ENCODE measurements at regions not wholly inside any gene's neighbourhood (a gene's known extent, or its start where the extent isn't known, plus 50 kb on each side); places are given as distances from the start of the nearest gene placed in this dataset.

GRCh38 chr13:74743992-74744391 lies 609.8 kb upstream of the KLF12 start:
- TF ChIP-seq CTCF (IDR thresholded peaks at IDR 0.05) (no peak), CREB1 (CRISPR knock-in tag; IDR thresholded peaks at IDR 0.05) (no peak), SP1 (CRISPR knock-in tag; conservative IDR thresholded peaks at IDR 0.05) (no peak), NFYB (CRISPR knock-in tag; conservative IDR thresholded peaks at IDR 0.05; ENCODE audit: low read depth) (no peak), USF1 (CRISPR knock-in tag; IDR thresholded peaks at IDR 0.05) (no peak)

Measured in WTC11 (cell line).